ENCODE measurements at regions not wholly inside any gene's neighbourhood (a gene's known extent, or its start where the extent isn't known, plus 50 kb on each side); places are given as distances from the start of the nearest gene placed in this dataset.
"Not testable (repeated sequence)": the region's sequence is repeated elsewhere in the genome, so short reads cannot be mapped to it uniquely, and the experiment has no call there.

DNA sequence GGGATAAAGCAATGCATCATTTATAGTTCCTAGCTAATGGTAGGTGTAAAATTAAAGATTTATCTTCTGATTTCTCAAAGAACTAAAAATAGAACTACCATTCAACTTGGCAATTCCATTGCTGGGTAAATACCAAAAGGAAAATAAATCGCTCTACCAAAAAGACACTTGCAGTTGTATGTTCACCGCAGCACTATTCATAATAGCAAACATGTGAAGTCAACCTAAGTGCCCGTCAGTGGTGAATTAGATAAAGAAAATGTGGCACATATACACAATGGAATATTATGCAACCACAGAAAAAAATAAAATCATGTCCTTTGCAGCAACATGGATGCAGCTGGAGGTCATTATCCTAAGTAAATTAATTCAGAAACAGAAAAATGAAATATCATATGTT lies 192.8 kb upstream of the ADRA1D start:
- DNase-seq (ENCODE audit: low read depth in 2 of 2, low spot score in 1 of 2), result no peak

DNA sequence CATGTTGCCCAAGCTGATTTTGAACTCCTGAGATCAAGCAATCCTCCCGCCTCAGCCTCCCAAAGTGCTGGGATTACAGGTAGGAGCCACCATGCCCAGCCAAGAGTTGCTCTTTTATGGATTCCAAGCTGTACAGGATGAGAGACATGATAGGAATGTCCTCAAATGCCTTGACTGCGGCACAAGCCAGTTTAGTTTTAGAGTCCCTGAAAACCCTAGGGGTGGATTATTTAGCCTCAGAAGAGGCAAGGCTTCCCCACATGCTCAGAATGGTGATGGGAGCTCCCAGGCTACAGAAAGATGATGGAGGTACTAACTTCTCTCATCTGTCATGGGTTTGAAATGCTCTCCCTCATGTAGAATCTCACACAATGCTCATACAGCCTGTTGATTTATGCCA lies 192.1 kb upstream of the ADRA1D start:
- no peak for DNase-seq (ENCODE audit: low read depth in 2 of 2, low spot score in 1 of 2)

DNA sequence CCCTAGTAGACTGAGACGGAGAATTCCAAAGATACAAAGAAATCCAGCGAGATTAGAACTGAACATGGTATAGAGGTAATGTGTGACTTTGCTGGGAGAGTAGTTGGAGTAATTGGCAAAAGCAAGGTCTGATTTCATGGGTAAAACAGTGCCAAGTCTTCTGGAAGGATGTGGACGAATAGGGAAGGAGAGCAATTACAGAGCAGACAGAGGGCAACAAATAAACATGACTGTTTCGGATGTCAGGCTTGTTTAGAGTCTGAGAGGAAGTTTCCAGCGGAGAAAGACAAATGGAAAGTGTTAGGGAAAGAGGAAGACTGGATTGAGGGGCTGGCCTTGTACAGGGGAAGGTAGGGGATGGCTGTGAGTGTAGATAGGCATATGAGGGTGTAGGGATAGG lies 190.4 kb upstream of the ADRA1D start:
- no peak for DNase-seq (ENCODE audit: low read depth in 2 of 2, low spot score in 1 of 2)

DNA sequence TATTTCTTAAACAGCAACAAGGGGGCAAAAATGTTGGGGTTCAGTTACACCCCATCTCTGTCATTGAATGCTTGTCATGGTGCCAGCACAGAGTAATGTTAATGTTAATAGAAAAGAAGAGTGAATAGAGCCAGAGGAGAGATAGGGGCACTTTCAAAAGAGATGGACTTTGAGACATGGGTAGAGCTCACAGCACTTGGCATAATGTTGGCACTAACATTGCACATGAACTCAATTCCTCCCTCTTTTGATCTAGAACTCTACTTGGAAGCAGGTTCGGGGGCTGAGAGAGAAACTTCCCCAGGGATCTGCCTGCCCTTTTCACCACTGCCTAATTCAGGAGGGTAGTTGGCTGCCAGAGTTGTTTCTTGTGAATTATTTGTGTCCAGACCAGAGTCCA lies 188.0 kb upstream of the ADRA1D start:
- DNase-seq (ENCODE audit: low read depth in 2 of 2, low spot score in 1 of 2), result no peak

DNA sequence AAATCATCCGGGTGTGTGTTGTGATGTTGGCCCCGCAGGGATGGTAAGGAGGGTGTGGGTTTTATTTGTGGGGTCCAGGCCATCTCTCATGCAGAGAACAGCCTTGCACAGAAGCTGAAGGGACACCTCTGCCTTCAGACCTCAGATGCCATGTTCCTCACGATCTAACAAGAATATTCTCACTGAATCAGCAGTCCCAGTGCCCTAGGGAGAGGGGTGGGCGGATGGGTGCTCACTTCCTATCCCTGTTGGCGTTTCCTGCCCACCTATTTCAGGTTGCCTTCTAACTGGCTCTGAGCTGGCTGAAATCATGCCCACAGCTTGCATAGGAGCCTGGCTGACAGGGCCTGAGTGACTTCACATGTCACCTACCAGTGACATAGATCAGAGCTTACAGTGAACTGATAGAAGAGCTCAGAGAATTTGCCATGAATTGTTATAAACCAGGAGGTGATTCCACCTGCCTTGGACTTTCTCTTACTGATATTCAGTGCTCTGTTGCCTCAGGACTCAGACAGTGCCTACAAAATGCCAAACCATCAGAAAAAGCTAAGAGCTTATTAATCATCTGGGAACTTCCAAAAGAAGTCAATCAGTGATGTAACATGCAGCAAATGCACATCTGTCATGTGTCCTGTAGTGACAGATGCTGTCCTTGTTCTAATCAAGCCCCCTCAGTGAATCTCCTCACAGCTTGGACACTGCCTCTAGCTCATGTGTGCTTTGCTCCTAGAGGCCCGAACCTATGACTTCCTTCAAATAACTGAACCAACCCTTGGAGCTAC lies 186.8 kb upstream of the ADRA1D start:
- no peak for DNase-seq (ENCODE audit: low read depth in 2 of 2, low spot score in 1 of 2)

DNA sequence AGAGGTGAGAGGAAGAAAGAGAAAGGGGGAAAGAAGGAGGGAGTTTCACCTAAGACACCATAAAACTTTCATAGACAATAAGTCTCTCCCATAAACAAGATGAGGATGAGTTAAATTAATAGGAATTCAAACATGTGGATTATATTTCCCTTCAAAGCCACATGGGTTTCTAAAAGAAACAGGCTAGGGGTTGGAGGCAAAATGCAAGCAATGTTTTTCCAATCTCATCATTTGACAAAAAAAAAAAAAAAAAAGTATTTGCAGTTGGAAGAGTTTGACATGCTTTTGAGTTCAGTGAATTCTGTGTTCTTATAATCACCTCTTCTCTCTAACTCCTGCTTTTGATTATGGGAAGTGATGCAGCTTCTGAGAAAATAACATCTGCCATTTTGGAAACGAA lies 186.1 kb upstream of the ADRA1D start:
- no peak for DNase-seq (ENCODE audit: low read depth in 2 of 2, low spot score in 1 of 2)

DNA sequence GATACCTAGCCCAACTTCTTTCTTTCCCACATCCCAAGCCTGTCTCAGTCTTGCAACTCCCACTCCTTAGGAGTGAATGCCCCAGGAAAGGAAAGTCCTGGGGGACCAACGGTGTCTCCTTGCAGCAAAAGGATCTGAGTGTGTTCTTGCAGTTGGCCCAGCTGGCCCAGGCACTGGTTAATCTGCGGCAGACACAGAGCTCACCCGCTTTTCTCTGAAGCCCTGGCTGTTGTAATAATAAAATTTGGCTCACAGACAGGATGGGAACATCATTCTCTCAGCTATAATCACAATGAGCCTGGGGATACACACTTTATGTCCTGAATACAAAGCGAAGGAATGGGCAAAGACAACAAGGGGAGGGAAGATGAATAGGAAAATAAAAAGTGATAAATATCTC lies 185.6 kb upstream of the ADRA1D start:
- DNase-seq (ENCODE audit: low read depth in 2 of 2, low spot score in 1 of 2), result no peak

DNA sequence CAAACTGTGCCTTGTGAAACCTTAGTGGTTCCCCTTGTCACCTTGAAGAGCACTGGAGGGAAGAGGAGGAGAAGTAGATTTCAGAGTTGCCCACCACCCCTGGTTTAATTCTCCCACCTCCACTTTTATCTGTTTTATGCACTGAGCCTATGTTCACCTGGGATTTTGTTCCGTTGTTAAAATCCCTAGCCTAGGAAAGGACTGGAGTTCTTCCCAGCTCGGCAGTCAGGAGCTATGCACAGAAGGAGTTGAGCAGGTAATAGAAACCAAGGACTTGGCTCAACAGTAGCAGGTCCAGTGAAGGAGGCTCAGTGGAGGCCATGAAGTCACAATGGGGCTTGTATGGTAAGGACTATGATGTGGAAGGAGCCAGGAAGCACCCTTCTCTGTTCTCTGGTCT lies 182.4 kb upstream of the ADRA1D start:
- no peak for DNase-seq (ENCODE audit: low read depth in 2 of 2, low spot score in 1 of 2)

DNA sequence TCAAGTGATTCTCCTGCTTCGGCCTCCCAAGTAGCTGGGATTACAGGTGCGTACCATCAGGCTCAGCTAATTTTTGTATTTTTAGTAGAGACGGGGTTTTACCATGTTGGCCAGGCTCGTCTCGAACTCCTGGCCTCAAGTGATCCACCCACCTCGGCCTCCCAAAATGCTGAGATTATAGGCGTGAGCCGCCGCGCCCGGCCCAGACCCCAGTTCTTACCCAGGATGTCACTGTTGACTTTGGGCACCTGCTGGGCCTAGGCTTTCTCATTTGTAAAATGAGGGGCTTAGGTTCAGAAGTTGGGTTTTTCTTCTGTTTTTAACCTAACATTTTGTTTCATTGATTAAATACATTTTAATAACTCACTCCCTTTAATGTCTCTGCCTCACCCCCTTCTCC lies 181.7 kb upstream of the ADRA1D start:
- not testable (repeated sequence) for DNase-seq (ENCODE audit: low read depth in 2 of 2, low spot score in 1 of 2)

DNA sequence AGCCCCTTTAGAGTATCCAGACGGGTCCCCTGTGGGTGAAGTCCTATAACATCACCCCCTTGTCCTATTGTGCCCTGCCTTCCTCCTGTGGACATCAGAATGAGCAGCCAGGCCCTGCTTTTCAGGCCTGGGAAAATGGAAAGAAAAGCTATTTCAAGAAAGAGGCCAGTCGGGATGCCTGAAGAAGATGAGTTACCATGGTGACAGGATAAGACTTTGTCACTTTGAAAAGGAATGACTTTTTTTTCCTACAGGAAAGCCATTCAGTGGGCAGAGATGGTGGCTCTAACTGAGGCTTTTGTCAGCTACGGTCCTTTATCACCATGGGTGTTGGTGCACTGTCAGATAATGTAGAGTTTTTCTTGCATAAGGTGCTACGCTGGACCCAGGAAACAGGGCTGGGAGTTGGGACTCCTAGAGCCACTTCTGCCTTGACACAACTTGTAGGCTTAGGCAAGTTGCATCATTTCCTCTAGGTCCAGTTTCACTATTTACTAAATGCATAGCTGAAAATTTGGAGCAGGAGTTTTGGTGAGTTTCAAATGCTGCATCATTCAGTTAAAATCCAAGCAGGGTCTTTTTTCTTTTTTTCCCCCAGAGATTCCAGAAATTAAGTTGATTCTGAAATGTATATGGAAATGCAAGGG lies 179.0 kb upstream of the ADRA1D start:
- DNase-seq (ENCODE audit: low read depth in 2 of 2, low spot score in 1 of 2), result no peak

DNA sequence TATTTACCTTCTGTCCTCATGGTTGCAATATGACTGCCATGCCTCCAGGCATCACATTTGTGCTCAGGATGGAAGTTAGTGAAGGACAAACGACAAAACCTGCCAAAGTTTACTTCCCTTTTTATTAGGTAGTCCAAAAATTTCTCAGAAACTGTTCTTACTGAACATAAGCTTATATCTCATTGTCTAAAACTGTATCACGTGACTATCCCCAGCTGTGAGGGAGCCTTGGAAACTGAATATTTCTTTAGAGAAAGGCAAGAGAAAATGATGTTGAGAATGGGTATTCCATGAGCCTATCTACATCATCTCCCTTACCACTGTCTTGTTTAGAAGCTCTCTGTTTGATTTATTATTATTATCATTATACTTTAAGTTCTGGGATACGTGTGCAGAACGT lies 169.1 kb upstream of the ADRA1D start:
- no peak for DNase-seq (ENCODE audit: low read depth in 2 of 2, low spot score in 1 of 2)

DNA sequence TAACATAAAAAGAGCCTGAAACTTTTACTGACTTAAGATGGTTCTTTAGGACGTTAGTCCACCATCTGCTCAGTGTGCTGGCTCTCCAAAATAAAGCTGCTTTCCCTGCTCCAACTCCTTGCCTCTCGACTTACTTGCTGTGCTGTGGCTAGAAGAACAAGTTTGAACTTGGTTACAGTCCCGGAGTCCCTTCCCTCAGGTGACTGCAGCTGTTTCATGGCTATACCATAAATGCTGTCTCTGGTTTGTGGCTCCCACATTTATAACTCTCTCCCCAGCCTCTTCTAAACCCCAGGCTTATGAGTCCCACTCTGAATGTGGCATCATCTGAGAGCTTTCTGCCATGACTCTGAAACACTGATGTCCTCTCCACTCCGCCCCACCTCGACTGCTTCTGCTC lies 166.2 kb upstream of the ADRA1D start:
- no peak for DNase-seq (ENCODE audit: low read depth in 2 of 2, low spot score in 1 of 2)

DNA sequence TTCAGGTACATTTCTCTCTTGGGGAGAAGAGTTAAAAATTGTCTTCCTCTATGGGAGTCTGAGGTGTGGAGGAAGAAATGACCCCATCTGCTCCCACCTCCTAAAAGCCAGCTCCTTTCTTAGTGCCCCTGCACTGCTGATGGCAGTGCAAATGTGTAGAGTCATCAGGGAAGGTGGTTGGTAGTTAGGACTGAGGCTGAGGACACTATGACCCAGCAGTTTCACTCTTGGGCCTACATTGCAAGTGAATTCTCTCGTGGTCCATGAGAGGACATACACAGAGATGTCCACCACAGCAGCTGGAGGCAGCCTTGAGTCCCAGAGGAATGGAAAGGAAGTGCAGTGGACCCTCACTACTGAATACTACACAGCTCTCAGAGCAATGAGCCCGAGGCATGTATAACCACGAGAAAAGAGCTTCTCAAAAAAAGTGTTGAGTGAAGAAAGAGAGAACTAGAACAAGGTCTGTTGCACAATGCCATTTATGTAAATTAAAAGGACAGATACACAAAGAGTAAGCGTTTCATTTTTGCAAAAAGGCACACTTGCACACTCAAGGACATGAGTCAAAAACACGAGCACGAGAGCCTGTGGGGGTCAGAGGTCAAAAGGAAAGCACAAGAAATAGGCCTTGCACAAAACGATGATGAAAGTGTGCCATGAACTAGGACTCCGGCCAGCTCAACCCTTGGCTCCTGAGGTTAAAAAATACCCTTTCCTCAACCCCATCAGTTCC lies 164.4 kb upstream of the ADRA1D start:
- DNase-seq (ENCODE audit: low read depth in 2 of 2, low spot score in 1 of 2), result no peak

DNA sequence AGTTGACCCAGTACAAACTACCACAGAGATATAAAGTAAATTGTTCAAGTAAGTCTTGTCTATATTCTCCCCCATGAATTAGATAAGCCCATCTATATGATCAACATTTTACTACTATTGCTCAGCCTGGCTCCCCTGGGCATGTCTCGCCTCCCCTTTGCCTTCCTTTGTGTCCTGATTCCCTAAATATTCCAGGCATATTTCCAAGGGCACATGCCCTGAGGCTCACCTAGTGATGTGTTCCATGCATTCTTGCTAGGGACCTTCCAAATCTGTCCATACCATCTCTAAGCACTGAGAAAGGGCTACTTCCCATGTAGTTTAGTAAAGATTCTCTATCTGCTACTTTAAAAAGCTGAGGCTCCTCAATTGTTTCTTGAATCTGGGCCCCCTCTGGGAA lies 163.1 kb upstream of the ADRA1D start:
- no peak for DNase-seq (ENCODE audit: low read depth in 2 of 2, low spot score in 1 of 2)

DNA sequence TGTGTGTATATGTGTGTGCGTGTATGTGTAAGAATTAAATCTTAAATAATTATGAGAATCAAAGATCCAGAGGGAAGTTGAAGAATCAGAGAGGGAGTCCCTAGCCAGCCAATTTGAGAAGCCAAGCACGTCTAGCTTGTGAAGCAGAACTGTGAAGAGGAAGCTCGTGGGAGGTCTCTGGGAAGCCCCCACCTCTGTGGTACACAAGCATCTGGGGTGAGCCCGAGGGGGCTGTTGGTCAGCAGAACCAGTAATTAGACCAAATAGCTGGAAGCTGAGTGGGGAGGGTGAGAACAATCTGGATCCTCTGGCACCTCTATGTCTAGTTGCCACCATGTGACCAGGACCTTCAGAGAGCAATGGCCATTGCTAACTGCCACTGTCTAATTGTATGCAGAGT lies 162.7 kb upstream of the ADRA1D start:
- DNase-seq (ENCODE audit: low read depth in 2 of 2, low spot score in 1 of 2), result no peak

DNA sequence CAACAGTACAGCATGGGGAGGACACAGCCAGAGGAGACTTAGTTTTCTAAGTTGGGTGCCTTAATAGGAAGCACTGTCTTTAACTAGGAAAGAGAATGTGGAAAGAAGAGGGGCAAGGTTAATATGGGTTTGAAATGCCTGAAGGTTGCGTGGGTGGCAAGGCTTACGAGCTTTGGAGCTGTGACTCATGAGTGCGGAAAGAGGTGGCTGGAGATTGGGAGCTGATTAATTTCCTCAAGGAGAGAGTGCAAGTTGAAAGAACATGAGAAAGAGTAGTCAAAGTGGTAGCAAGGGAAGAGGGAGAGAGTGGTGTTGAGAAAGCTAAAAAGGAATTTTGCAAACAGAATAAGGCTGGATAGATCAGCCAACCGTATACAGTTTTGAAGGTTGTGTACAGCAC lies 157.5 kb upstream of the ADRA1D start:
- DNase-seq (ENCODE audit: low read depth in 2 of 2, low spot score in 1 of 2), result no peak

DNA sequence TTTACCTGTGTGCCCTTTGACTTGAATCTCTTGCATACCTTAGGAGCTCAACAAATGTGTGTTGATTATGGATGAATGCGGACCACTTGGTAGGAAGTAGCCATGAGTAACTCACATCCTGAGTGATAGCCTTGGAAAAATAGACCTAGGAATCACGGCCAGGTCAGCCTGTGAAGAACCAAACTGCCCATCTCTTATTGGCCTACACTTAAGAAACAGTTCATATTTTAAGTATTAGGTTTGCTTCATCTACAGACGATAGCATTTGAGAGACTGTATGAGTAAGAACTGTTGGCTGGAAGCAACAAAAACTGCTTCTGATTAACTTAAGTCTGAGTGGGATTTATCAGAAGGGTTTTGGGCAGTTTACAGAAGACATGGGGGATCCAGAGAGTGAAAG lies 152.5 kb upstream of the ADRA1D start:
- DNase-seq (ENCODE audit: low read depth in 2 of 2, low spot score in 1 of 2), result no peak

DNA sequence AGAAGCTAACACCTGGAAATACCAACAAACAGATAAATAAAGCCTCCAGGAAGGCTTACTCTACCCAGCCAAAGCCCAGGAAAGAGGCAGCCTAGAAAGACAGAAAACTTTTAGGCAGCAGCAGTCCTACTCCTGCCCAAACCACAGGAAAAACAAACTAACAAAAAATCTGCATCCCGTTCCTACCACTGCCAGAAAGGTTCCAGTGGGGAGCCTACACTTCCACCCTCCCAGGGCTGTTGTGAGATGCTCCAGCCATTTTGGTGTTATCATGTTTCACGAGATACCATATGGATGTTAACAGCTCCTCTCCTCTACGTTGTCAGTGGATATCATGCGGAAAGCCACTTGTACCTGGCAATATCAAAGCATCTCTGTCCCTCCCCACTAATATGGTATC lies 135.9 kb upstream of the ADRA1D start:
- DNase-seq (ENCODE audit: low read depth in 2 of 2, low spot score in 1 of 2), result no peak

DNA sequence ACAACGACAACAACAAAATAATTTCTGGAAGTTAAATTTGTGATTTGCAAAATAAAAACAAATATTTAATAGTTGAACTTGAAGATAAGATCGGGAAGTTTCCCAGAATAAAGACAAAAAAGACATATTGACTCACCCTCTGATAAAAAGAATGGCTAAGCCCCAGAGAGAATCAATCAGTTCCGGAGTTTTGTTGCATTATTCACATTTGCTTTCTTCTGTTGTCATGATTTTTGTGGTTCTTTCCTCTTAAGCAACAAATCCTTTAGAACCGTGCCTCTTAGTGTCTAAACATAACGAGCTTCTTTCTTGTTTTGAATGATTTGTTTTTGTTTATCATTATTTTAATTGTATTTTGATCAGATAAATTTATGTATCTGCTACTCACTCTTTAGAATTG lies 134.9 kb upstream of the ADRA1D start:
- no peak for DNase-seq (ENCODE audit: low read depth in 2 of 2, low spot score in 1 of 2)

DNA sequence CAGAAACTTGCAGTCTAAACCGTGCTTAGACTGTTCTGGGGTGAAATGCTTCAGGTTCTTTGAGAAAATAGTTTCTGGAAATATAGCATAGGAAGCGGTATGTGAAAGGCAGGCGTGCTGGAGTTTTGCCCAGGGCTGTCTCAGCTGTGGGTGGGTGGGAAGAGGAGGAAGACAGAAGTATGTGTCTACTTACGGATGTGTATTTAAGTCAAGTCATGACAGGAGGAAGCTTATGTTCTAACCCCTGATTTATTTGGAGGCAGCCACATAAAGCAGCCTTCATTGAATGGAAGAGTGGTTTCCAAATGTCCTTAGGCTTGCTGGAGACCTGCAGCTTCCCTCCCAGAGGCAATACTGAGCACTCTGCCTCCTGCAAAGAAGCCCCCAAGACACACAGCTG lies 126.8 kb upstream of the ADRA1D start:
- no peak for DNase-seq (ENCODE audit: low read depth in 2 of 2, low spot score in 1 of 2)

DNA sequence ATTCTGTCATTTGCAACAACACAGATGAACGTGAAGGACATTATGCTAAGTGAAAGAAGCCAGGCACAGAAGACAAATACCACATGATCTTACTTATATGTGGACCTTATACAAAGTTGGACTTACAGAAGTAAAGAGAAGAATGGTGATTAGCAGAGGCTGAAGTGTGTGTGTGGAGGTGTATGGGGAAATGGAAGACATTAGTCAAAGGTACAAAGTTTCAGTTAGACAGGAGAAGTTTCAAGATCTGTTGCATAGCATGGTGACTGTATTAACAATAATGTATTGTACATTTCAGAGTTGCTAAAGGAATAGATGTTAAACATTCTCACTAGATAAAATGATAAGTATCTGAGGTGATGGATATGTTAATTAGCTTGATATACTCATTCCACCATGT lies 124.4 kb upstream of the ADRA1D start:
- no peak for DNase-seq (ENCODE audit: low read depth in 2 of 2, low spot score in 1 of 2)

DNA sequence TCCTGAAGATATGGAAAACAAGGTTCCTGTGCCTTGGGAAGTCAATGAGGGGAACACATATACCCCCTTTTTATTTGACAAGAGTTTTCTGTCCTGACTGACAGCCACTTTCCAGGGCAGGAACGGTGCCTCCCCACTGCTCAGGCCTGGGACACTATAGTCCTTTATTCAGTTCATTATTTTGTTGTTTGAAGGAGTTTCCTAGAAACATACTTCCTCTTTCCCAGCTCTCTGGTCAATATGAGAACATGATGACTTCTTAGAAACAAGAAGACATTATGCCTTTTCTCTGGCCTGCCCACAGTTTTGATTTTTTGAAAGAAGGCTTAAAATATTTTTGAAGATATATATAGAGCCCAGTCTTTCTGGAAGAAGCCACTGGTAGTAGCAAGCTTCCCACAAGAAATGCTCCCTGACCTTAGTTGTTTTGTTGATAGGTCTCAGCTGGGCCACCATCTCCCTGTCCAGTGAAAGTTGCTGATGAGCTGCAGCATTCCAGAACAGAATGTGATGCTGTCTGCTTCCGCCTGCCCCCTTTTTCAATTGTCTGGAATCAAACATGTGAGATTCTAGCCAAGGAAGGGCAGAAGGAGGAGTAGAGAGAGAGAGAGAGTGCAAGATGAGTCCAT lies 122.7 kb upstream of the ADRA1D start:
- no peak for DNase-seq (ENCODE audit: low read depth in 2 of 2, low spot score in 1 of 2)

Data from stimulated activated CD8-positive, alpha-beta memory T cell treated with anti-CD3 and anti-CD28 coated beads, Interleukin-4, amount 100 ng/mL, for 1 hour (primary cell).